EL (cell line): ENCODE measurements at regions not wholly inside any gene's neighbourhood (a gene's known extent, or its start where the extent isn't known, plus 50 kb on each side); places are given as distances from the start of the nearest gene placed in this dataset.

Experiments used
- DNase-seq: peaks from one replicate; pipeline ENCODE4 v3.0.0-alpha.2; 2016

- no peak for DNase-seq
Measured at GRCh38 chr5:168052686-168053085, 238.8 kb upstream of the WWC1 start.

GRCh38 chr5:168054091-168054490 is 237.4 kb upstream of the WWC1 start:
- no peak for DNase-seq

- no peak for DNase-seq
Measured at GRCh38 chr5:168055141-168055683, 236.2 kb upstream of the WWC1 start.

DNA sequence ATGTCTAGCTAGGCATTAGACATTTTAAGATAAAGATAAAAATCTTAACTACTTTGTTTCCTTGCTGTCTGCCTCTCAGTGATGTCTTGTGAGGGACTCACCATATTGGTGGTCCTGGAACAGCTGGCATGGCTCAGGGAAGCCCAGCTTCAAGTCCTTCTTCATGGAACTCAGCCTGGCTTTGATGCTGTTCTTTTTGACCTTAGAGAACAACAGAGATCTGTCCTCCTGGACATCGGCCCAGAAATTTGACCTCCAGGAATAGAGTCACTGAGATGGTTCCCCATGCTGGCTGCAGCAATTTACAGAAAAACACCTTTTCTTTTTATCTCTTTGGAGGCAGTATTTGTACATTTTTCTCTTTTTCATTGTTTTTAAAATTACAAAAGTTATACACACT is 235.5 kb upstream of the WWC1 start:
- no peak for DNase-seq

DNA sequence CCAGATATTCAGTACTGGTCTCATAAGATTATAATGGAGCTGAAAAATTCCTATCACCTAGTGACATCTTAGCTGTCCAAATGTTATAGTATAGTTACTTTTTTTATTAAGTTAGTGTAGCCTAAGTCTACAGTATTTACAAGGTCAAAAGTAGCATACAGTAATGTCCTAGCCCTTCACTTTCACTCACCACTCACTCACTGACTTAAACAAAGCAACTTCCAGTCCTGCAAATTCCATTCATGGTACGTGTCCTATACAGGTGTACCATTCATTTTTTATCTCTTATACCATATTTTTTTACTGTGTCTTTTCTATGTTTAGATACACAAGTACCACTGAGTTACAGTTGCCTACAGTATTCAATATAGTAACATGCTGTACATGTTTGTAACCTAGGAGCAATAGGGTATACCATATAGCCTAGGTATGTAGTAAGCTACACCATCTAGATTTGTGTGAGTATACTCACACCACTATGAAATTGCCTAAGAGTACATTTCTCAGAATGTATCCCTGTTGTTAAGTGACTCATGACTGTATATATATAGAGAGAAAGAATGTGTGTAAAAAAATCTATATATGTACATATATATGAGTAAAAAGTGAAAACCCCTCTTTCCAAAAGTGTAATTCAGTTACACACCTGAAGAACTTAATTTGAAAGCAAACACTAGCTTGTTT is 234.8 kb upstream of the WWC1 start:
- no peak for DNase-seq

GRCh38 chr5:168057905-168058304 is 233.5 kb upstream of the WWC1 start:
- no peak for DNase-seq

- no peak for DNase-seq
Measured at GRCh38 chr5:168059131-168059530, 232.3 kb upstream of the WWC1 start.

DNA sequence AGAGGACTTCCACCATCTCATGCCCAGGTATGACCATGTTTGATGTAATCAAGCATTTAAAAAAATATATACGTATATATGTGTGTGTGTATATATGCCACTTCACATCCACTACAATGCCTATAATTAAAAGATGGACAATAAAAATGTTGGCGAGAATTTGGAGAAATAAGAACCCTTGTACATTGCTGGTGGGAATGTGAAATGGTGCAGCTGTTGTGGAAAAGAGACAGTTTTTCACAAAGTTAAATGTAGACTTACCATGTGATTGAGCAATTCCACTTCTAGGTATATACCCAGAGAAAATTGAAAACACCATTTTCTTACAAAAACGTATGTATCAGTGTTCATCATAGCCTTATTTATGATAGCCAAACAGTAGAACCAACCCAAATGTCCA is 229.2 kb upstream of the WWC1 start:
- DNase-seq = no peak

- no peak for DNase-seq
Measured at GRCh38 chr5:168064457-168064856, 227.0 kb upstream of the WWC1 start.

DNA sequence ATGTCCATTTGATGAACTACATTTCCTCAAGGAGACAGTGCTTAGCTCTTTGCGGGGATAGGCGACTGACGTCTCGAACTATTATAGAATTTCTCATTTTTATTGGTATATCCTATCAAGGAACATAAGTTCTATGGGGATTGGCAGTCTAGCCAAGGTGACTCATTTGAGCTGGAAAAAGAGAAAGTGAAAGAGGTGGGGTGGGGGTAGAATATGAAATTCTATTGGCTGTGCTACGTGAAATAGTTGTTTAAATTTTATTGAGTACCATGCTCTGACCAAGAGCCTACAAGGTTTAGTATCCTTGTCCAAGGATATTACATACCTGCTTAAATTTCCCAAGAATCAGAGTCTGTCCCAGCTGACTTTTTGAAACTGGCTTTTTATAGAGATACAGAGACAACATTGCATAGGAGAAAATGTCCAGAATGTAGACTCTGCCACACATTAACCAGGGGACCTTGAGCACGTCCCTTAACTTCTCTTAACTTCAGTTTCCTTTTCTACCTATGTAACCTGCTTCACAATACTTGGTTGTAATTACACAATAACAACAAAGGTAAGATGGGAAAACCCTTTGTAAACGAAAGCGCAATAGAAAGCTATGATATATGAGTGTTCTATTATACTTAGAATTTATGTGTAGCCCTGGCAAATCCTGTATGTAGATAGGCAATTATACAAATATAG is 226.4 kb upstream of the WWC1 start:
- DNase-seq = no peak

DNA sequence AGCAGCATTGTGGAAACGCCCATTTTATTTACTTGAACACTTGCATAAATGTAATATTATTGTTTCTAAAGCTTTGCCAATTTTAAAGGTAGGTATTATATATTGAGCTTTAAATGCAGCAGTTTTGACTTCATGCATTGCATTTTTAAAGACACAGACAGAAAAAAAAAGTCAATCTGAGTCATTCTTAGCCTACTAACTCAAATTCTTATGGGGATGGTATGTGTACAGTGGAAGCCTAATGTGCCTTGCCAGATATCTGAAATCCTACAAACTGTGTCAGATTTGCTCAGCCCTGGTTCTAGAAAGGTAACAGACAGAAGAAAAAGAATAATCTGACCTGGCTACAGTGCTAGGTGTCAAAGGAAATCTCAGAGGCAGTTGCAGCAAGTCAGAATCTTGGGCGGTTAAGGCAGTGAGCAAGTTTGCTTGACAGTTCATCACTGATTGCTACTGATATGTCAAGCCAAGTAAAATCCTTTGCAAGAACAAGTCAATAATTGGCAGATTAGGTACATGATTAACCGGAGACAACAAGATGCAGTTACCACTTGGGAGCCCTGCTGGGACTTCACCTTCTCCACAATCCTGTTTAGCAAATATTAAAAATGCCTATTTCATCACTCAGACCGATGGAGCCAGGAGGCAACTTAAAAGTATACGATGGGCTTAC is 224.8 kb upstream of the WWC1 start:
- DNase-seq = no peak

DNA sequence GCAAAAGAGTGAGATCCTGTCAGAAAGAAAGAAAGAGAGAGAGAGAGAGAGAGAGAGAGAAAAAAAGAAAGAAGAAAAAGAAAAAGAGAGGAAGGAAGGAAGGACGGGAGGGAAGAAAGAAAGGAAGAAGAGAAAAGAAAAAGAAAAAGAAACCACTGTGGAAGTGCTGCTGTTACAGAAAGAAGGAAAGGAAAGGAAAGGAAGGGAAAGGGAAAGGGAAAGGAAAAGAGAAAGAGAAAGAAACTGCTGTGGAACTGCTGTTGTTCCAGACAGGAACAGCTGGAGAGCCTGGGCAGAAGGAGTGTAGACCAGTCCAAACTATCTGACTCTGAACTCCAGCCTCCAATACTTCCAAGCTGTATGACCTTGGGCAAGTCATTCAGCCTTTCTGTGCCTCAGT is 220.7 kb upstream of the WWC1 start:
- no peak for DNase-seq

DNA sequence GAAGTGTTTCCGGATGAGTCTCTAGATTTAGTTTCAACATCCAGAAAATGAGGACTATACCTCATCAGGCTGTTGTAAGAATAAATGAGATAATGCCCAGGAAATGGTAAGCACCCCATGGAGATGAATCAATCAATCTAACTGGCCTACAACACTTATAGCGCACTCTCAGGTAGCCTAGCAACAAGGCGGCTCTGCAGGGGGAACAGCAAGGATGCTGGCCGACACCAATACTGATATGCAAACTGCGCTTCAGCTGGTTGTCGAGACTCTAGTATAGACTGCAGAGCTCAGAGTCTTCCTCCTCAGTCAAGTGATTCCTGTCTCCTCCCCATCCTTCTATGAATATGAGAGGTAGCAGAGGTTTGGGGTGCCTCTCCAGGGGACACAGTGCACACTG is 218.8 kb upstream of the WWC1 start:
- DNase-seq = no peak

- DNase-seq = no peak
Measured at GRCh38 chr5:168073311-168073710, 218.1 kb upstream of the WWC1 start.

- no peak for DNase-seq
Measured at GRCh38 chr5:168073991-168074800, 217.2 kb upstream of the WWC1 start.

GRCh38 chr5:168075387-168075786 is 216.1 kb upstream of the WWC1 start:
- DNase-seq = no peak

- peak; percentile 41 for DNase-seq
Measured at GRCh38 chr5:168076561-168076991, 214.9 kb upstream of the WWC1 start.

GRCh38 chr5:168085261-168086031 is 206.0 kb upstream of the WWC1 start:
- DNase-seq = peak; percentile 57

- peak; percentile 88 for DNase-seq
Measured at GRCh38 chr5:168086104-168086610, 205.3 kb upstream of the WWC1 start.

DNA sequence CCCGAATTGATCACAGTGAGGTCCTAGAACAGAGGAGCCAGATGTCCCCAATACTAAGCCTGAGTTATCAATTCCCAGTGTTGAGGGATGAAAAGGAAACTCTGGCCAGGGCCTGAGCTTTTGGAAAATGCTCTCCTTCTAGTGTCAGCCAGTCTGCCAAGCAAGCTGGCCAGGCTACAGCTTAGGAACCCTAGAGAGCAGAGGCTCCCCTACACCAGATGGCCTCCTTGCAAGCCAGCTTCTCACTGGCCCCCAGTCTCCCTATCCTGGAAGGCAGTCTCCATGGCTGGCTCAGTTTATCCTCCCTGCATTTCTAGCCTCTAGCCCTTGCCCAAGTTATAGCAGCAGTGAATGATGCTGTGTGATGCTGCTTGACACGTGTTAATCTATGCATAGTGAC is 204.7 kb upstream of the WWC1 start:
- no peak for DNase-seq

- DNase-seq = no peak
Measured at GRCh38 chr5:168088410-168089173, 202.9 kb upstream of the WWC1 start.
